H1 (cell line): ENCODE measurements at regions not wholly inside any gene's neighbourhood (a gene's known extent, or its start where the extent isn't known, plus 50 kb on each side); places are given as distances from the start of the nearest gene placed in this dataset.

Experiments
- CTCF ChIP-seq, 3 experiments: IDR thresholded peaks; 1 replicate in 2 of 3; 2 replicates in 1 of 3; pipeline versions ENCODE4 v1.5.1 to v1.6.1; 2011; ENCODE audit warnings: low read length in 3 of 3, mild to moderate bottlenecking in 3 of 3, inconsistent platforms in 2 of 3, low read depth in 1 of 3, moderate library complexity in 1 of 3; ENCODE audit not compliant: insufficient read depth in 1 of 3; ENCODE audit errors: control extremely low read depth in 1 of 3
- JUN ChIP-seq: IDR thresholded peaks from 2 replicates; pipeline ENCODE4 v1.6.1; 2011; ENCODE audit warnings: low read depth, mild to moderate bottlenecking, improper control_type of control experiment, low read length
- POLR2A ChIP-seq, 2 experiments: IDR thresholded peaks; 1 replicate in 1 of 2; 2 replicates in 1 of 2; pipeline ENCODE4 v1.6.1; 2011; ENCODE audit warnings: low read depth in 2 of 2, low read length in 2 of 2, mild to moderate bottlenecking in 2 of 2; ENCODE audit errors: control extremely low read depth in 1 of 2
- POLR2AphosphoS5 ChIP-seq: IDR thresholded peaks from 2 replicates; pipeline ENCODE4 v1.6.1; 2011; ENCODE audit warnings: low read depth, low read length
- RBBP5 ChIP-seq: IDR thresholded peaks from 2 replicates; pipeline ENCODE4 v1.7.1; 2012; ENCODE audit warnings: low read depth, mild to moderate bottlenecking, inconsistent platforms, low read length, moderate library complexity, borderline replicate concordance
- SP2 ChIP-seq: IDR thresholded peaks from 2 replicates; pipeline ENCODE4 v1.6.1; 2012; ENCODE audit warnings: mild to moderate bottlenecking, low read length, inconsistent platforms

GRCh38 chr2:45141883-45142866 is 132.9 kb upstream of the SIX2 start:
- TF ChIP-seq SP2 (no peak), CTCF (IDR thresholded peaks at IDR 0.05; ENCODE audit: control extremely low read depth in 1 of 3, insufficient read depth in 1 of 3, low read depth in 1 of 3, low read length in 3 of 3) (no peak), POLR2A (IDR thresholded peaks at IDR 0.05; ENCODE audit: control extremely low read depth in 1 of 2, low read depth in 2 of 2, low read length in 2 of 2) (no peak), RBBP5 (no peak), POLR2AphosphoS5 (no peak), JUN (no peak)
